NCI-H1092 (cell line): ENCODE measurements at regions not wholly inside any gene's neighbourhood (a gene's known extent, or its start where the extent isn't known, plus 50 kb on each side); places are given as distances from the start of the nearest gene placed in this dataset.

Source experiments
- DNase-seq: peaks from one replicate; lab custom pipeline; 2025; lab: John Stamatoyannopoulos, UW

DNA sequence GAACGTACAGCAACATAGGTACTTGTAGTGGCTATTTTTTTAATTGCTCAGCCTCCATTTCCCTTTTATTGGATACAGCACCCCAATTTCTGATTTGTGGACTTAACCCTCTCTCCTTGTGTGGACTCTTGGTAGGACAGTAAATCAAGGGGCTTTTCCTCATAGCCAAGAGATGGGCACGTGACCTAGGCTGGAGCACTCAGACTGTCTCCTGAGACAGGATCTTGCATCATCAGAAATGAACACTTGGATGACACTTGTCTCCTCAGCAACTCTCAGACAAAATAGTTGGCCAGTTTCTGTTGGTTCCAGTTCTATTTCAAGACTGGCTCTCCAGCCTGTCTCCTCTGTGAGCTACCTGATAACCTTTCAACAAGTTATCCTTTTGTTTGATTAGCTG, 112.9 kb upstream of the ZNF678 start:
- no peak for DNase-seq

DNA sequence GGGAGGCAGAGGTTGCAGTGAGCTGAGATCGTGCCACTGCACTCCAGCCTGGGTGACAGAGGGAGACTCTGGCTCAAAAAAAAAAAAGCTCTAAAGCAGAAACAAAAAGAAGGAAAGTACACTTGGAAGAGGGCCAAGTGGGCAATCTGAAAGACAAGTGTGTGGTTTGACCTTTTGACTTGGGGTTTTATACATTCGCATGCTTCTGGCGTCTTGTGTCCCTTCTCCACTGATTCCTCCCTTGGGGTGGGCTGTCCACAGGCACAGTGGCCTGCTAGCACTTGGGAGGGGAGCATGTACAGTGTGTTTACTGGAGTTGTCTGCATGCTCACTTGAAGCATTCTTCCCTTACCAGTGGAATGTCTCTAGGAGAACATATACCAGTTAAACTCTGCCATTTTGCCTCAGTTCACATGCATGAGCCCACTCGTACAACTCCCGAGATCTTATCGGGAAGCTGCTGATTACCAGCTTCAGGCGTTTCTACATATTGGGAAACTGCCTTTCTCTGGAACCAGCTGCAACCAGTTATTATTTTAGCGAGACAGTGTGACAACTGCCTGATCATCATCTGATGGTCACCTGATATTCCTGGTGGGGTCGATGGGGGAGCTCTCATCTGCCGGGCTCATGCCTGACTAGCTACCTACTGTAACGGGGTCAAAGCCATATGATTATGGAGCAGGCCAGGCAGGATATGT, 113.5 kb upstream of the ZNF678 start:
- DNase-seq, result no peak

DNA sequence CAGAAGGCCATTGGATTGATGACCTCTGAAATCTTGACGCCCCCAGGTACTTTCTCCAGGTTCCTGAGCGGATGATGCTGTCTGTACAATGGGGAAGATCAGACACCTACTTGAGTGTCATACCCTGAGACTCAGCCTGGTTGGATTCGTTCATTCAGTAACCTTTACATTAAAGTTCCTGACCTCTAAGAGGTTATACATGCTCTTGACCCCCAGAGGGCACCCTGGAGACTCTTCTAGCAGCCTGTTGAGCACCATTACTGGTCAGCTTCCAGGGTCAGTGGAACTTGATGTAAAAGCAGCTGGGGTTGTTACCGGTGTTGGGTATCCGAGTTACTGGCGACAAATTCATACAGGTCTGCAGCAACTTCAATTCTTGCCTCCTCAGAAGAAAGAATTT, 114.3 kb upstream of the ZNF678 start:
- peak; percentile 33 for DNase-seq

DNA sequence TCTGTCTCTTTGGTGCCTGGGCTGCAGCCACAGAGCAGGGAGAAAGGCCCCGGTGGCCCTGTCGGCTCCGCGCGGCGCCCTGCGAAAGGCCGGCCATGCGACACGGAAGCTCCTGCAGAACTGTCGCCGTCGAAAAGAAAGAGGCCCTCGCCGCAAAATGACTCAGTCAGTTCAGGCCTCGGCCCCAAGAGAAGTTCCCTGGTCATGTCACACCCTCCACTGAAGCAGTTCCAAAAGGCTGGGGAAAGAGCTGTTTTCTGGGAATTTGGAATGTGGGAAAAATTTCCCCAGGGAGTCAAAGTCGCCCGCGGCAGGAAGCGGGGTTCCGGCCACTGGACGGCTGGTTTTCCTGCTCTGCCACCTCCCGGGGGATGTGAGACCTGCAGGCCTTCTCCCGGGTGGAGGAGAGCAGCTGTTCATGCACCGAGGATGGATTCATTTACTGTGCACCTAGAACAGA, 115.8 kb upstream of the ZNF678 start:
- no peak for DNase-seq

DNA sequence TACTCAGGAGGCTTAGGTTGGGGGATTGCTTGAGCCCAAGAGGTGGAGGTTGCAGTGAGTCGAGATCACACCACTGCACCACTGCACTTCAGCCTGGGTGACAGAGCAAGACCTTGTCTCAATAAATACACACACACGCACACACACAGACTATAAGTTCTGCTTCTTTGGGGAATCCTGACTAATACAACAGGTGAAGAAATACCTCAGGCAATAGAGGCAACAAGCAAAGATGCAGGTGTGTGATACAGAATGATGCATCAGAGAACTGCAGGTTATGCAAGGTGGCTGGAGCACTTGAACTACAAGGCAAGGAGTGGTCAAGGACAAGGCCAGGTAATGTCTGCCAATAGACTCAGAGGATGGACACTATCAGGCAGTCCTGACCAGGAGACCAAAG, 117.6 kb upstream of the ZNF678 start:
- no peak for DNase-seq

DNA sequence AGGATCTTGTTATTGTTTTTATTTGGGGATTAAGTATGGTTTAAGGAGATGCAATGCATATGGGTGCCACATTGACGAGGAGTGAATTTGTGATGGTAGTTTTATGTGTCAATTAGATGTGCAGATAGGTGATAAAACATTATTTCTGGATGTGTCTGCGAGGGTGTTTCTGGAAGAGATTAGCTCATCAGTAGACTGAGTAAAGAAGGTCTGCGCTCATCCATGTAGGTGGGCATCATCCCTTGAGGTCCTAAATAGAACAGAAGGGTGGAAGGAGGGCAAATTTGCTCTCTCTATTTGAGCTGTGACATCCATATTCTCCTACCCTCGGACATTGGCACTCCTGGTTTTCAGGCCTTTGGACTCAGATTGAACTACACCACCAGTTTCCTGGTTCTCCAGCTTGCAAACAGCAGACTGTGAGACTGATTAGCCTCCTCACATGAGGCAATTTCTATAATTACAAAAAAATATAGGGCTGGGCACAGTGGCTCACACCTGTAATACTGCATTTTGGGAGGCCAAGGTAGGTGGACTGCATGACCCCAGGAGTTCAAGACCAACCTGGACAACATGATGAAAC, 118.2 kb upstream of the ZNF678 start:
- DNase-seq, result no peak

DNA sequence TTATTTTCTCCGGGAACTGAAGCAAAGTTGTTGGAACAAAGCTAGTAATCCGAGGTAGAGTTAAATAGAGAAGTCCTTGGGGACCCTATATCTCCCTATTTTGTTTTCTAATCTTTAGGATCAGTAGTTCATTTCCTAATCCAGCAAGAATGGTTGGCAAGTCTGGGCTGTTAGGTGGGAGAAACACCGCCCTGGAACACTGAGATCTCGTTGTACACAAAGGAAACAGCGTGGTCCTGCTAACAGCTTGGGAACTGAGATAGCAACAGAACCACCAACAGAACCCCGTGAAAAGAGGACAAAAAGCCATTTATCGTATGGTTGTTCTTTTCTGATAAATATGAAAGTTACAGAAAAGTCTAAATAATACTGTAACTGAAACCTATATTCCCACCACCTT, 121.9 kb upstream of the CDC42BPA start:
- no peak for DNase-seq

DNA sequence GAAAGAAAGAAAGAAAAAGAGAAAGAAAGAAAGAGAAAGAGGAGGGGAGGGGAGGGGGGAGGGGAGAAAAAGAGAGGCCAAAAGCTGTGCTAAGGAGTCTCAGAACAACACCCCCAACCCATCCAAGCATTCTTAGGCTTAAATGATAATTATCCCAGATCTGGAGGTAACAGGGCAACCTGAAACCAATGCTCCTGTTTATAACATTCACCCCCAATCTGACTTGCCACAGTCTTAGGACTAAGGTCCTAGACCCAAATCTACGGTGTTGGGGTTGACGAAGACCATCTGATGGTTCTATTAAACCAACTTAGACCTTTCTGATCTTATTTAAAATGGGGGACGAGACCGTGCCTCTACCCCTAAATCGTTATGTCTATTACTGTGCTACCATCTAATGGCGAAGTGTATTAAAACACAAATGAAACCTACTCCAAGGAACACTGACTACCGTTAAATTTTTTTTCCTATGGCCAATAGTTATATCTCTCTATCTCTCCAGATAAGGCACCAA, 119.3 kb upstream of the CDC42BPA start:
- no peak for DNase-seq

DNA sequence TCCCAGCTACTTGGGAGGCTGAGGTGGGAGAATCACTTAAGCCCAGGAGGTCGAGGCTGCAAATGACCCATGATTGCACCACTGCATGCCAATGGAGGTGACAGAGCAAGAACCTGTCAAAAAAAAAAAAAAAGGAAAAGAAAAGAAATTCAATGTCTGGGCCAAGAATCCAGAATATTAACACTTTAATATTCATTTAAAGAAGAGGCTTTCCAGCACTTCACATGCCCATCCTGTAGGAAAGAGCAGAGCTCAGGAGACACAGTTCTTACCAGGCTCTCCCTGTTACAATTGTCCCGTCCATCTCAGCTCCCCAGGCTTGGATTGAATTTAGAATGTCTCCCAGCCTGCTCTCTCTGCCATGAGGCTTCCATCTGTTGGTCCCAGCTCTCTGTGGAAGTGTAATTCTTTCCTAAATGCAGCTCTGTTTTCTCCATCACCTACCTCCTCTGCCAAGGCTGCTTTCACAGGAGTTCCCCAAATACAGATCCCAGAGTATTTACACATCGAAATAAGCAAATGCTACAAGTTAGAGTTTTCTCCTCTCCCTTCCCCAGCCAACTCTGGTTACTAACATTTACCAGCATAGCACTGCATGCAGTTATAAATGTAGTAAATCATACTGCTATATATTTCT, 116.6 kb upstream of the CDC42BPA start:
- DNase-seq, result no peak

DNA sequence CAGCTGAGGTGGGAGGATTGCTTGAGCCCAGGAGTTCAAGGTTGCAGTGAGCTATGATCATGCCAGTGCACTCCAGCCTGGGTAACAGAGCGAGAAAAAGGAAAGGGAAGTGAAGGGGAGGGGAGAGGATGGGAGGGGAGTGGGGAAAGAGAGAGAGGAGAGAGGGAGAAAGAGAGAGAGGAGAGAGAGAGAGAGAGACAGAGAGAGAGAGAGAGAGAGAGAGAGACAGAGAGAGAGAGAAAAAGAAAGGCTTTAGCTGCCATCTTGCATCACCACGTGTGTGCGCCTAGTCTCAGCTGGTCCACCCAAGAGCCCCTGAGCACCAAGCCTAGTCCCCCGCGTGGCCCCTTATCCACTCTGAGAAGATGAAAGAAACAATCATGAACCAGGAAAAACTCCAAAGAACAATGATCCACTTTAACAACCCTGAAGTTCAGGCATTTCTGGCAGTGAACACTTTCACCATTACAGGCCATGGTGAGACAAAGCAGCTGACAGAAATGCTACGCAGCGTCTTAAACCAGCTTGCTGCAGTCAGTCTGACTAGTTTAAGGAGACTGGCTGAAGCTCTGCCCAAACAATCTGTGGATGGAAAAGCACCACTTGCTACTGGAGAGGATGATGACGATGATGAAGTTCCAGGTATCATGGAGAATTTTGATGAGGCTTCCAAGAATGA, 115.5 kb upstream of the CDC42BPA start:
- no peak for DNase-seq

DNA sequence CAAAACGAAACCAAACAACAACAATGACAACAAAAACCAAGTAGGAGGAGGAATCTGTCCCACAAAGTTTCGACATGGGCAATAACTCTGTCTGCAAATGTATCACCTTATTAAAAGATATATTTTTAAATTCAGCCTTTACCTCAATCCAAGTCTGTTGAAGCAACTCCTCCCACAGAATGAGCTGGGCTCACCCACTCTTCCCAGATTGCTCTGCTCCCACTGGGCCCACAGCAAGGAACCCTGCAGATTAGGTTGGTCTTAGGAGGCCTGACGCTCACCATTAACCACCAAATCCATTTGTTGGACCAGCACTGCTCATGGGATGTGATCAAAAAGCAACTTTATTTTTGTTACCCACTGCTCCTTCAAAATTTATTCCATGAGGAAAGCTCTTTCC, 114.7 kb upstream of the CDC42BPA start:
- no peak for DNase-seq

DNA sequence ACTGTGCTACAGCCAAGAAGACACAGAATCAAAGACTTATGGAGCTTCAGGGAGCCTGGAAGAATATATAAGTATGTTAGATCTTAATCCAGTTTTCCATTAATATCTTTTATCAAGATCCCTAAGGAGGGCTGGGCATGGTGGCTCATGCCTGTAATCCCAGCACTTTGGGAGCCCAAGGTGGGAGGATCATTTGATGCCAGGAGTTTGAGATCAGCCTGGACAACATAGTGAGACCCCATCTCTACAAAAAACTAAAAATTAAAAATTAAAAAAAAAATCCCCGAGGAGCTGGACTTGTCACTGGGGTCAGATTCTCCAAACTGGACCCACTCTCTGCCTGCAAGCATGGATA, 113.9 kb upstream of the CDC42BPA start:
- no peak for DNase-seq

DNA sequence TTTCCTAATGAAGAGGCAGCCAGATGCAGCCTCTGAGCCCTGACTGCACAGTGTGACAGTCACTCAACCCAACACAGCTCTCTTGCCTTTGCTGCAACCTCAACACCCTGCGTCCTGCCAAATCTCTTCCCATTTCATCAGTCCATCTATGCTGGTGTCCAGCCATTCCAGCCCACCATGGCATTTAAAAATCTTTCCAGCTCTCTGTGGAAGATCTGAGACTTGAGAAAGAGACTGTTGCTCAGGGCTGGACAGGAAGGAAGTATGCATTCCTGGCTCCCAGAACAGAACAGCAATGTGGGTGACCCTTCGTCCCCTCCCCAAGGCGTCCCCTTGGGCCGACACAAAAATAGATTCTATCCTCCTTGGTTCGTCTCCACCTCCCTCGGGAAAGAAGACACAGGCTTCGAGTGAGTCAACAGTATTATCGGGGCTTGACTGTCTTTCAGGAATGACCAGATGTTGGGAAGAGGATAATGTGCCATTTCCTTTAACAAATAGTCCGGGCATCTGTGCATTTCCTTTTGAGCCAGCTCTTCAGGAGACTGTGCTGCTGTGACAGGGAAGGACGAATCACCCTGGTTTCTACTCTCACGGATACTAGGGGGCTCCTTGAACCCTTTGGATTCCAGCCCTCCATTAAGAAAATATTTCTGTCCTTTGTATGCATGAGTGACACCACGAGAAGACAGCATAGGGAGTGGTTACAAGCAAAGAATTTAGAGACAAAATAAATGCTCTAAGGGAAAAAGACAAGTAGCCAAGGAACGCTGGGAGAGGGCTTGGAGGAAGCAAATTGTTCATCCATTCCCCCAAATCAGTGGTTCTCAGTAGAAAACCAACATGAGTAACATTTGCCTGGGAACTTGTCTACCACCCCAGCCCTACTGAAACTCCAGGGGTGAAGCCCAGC, 111.4 kb upstream of the CDC42BPA start:
- DNase-seq, result no peak

DNA sequence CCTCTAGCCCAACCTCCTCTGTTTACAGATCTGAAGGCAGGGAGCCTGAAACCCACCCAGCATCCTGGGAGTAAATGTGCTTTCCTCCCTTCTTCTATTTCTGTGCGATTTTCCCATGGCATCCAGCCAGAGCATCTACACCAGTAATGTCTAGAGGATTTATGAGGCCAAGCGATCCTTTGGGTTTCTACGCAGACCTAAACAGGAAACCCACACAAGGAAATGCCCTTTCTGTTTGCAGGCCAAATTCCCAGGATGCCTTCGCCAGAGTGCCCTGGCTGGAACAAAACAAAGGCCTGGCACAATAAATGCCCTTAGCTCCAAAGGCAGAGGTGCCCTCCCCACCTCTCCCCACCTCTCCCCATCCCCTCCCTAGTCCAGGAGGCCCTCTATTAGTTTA, 110.5 kb upstream of the CDC42BPA start:
- peak; percentile 19 for DNase-seq

DNA sequence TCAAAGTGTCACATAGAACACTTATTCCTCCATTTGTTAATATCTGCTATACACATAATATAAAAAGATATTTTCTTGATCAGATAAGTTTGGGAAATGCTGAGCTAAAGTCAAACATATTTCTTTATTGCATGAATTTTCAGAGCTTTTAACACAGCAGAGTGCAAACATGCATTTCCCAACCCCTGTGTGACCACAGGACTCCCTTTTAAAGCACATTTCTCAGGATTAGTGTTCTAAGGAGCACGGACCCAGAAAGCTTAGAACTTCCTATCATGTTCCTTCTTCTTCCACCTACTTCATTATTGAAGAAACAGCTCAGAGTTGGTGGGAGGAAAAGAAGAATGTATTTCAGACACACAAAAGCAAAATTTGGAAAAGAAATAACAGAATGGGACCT, 109.1 kb upstream of the CDC42BPA start:
- DNase-seq, result no peak

DNA sequence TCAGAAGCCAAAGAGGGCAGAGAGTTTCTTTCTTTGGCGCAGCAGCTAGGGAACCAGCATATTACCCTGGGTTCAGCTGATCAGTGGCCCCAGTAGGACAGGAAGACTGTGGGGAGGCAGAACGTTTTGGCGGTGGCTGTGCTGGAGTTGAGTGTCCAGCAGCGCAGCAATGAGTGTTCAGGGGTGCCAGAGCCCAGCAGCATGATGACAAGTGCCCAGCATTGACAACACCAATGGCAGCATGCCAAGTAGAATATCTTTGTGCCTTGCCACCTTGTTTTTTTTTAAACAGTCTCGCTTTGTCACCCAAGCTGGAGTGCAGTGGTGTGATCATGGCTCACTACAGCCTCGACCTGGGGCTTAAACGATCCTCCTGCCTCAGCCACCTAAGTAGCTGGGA, 106.7 kb upstream of the CDC42BPA start:
- no peak for DNase-seq

DNA sequence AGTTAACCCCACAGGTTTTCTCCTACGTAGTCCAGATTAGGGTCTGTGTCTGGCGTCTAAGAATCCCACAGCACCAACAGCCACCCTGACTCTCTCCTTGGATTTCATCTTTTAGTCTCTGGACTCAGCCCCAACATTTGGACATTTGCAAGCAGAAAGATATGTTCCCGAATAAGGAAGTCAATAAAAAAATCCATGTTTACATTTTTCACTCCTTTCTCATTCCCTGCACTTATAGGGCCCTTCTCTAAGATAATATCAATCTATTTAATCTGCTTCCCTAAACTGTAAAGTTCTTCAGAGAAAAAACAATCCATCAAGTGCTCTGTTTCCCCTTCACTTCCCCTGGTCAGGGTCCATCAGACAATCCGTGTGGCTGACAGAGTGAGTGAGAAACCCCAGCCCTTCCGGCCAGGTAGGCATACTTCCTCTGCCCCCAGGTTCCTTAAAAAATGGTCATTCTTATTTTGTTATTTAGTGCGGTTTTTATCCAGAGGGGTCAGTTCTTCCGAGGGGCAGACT, 105.9 kb upstream of the CDC42BPA start:
- DNase-seq, result no peak

DNA sequence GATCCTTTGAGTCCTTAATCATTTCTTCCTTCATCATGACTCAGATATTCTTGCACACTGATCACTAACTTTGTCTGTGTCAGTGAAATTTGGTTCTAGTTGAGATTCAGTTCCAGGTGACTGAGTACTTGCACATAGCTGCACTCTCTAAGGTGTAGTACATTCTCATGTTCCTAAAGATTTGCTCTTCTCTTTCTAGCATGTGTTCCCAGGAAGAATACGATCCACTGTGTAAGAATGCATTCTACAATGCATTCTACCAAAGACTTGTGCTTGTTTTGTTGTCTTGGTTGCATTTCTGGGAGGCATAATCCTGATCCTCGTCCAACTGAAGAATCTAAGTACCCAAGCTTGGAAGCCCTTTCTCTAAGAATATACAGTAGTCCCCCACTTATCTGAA, 104.3 kb upstream of the CDC42BPA start:
- DNase-seq, result no peak

DNA sequence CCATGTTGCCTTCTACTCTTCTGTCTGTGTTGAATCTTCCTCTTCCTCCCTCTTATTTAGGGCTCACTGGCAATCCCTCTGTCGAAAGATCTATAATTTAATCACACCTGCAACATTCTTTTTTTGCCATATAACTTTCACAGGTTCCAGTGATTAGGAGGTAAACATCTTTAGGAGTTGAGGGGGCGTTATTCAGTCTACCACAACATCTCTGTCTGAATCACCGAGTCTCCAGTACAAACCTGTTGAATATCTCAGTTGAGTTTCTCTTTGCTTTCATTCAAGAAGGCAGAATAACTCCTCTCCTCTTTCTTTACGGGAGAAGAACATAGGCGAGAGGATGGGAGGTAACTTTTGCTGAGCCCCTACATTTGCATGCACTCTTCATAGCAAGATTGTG, 101.9 kb upstream of the CDC42BPA start:
- no peak for DNase-seq

DNA sequence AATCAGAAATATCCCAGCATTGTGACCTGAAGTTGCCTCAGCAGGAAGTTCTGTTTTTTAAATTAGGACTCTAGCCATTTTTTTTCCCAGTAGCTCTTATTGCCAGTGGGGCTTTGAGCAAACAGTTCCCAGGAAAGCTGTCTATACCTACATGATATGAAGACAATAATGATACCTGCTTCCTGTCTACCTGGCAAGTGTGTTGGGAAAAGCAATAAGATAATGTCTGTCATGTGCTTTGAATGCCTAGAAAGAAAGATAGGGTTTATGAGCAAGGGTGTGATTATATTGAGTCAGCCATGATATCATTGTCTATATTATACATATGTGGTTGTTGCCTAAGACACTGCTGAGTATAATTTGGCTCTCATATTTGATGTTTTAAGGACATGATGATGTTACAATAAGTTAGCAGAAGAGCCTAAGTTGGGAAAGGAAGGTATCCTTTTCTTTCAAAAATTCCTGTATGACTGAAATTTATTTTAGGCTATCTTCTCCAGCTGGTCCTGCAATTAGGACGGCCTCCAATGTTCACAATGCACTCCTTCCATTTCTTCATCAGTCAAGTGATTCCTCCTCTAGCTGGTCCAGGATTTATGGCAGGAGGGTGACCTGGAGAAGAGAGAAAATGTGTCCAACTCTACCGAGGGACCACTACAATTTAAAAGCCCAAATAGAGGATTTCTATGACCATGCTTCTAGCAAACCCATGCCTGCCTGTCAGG, 99.6 kb upstream of the CDC42BPA start:
- DNase-seq, result no peak
